AG08396 (cell line): ENCODE measurements at regions not wholly inside any gene's neighbourhood (a gene's known extent, or its start where the extent isn't known, plus 50 kb on each side); places are given as distances from the start of the nearest gene placed in this dataset.
A peak's percentile ranks its signal among the peaks of the same experiment; 100 is the strongest.
"Not testable (repeated sequence)": the region's sequence is repeated elsewhere in the genome, so short reads cannot be mapped to it uniquely, and the experiment has no call there.

Experiments used
- DNase-seq: peaks from one replicate; pipeline ENCODE4 v3.0.0; 2012; ENCODE audit warnings: low spot score, mixed read lengths

DNA sequence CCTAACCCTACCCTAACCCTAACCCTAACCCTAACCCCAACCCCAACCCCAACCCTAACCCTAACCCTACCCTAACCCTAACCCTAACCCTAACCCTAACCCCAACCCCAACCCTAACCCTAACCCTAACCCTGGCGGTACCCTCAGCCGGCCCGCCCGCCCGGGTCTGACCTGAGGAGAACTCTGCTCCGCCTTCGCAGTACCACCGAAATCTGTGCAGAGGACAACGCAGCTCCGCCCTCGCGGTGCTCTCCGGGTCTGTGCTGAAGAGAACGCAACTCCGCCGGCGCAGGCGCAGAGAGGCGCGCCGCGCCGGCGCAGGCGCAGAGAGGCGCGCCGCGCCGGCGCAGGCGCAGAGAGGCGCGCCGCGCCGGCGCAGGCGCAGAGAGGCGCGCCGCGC is 56.1 kb upstream of the IQSEC3 start:
- DNase-seq: not testable (repeated sequence)

DNA sequence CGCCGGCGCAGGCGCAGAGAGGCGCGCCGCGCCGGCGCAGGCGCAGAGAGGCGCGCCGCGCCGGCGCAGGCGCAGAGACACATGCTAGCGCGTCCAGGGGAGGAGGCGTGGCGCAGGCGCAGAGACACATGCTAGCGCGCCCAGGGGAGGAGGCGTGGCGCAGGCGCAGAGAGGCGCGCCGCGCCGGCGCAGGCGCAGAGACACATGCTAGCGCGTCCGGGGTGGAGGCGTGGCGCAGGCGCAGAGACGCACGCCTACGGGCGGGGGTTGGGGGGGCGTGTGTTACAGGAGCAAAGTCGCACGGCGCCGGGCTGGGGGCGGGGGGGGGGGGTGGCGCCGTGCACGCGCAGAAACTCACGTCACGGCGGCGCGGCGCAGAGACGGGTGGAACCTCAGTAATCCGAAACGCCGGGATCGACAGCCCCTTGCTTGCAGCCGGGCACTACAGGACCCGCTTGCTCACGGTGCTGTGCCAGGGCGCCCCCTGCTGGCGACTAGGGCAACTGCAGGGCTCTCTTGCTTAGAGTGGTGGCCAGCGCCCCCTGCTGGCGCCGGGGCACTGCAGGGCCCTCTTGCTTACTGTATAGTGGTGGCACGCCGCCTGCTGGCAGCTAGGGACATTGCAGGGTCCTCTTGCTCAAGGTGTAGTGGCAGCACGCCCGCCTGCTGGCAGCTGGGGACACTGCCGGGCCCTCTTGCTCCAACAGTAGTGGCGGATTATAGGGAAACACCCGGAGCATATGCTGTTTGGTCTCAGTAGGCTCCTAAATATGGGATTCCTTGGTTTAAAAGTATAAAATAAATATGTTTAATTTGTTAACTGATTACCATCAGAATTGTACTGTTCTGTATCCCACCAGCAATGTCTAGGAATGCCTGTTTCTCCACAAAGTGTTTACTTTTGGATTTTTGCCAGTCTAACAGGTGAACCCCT is 55.4 kb upstream of the IQSEC3 start:
- DNase-seq: not testable (repeated sequence)

GRCh38 chr12:12306-12705 is 54.3 kb upstream of the IQSEC3 start:
- not testable (repeated sequence) for DNase-seq

- peak; percentile 12 for DNase-seq
Observed at GRCh38 chr12:12725-13640, 53.6 kb upstream of the IQSEC3 start.

- DNase-seq: peak; percentile 16
Observed at GRCh38 chr12:13841-14240, 52.7 kb upstream of the IQSEC3 start.

DNA sequence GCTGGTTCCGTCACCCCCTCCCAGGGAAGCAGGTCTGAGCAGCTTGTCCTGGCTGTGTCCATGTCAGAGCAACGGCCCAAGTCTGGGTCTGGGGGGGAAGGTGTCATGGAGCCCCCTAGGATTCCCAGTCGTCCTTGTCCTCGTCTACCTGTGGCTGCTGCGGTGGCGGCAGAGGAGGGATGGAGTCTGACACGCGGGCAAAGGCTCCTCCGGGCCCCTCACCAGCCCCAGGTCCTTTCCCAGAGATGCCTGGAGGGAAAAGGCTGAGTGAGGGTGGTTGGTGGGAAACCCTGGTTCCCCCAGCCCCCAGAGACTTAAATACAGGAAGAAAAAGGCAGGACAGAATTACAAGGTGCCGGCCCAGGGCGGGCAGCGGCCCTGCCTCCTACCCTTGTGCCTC is 51.9 kb upstream of the IQSEC3 start:
- DNase-seq: not testable (repeated sequence)

DNA sequence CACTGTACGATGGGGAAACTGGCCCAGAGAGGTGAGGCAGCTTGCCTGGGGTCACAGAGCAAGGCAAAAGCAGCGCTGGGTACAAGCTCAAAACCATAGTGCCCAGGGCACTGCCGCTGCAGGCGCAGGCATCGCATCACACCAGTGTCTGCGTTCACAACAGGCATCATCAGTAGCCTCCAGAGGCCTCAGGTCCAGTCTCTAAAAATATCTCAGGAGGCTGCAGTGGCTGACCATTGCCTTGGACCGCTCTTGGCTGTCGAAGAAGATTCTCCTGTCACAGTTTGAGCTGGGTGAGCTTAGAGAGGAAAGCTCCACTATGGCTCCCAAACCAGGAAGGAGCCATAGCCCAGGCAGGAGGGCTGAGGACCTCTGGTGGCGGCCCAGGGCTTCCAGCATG is 51.2 kb upstream of the IQSEC3 start:
- not testable (repeated sequence) for DNase-seq

DNA sequence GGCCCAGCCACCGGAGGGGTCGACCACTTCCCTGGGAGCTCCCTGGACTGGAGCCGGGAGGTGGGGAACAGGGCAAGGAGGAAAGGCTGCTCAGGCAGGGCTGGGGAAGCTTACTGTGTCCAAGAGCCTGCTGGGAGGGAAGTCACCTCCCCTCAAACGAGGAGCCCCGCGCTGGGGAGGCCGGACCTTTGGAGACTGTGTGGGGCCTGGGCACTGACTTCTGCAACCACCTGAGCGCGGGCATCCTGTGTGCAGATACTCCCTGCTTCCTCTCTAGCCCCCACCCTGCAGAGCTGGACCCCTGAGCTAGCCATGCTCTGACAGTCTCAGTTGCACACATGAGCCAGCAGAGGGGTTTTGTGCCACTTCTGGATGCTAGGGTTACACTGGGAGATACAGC is 50.5 kb upstream of the IQSEC3 start:
- not testable (repeated sequence) for DNase-seq

- not testable (repeated sequence) for DNase-seq
Observed at GRCh38 chr12:16541-16940, 50.0 kb upstream of the IQSEC3 start.
